HG02759 (cell line): ENCODE measurements at regions not wholly inside any gene's neighbourhood (a gene's known extent, or its start where the extent isn't known, plus 50 kb on each side); places are given as distances from the start of the nearest gene placed in this dataset.

ENCODE experiments used
- ATAC-seq: cut with Tn5 transposase; IDR thresholded peaks from one replicate; pipeline ENCODE4 v1.9.1; 2021; ENCODE audit warnings: mild to moderate bottlenecking, moderate library complexity; ENCODE audit not compliant: unreplicated experiment

DNA sequence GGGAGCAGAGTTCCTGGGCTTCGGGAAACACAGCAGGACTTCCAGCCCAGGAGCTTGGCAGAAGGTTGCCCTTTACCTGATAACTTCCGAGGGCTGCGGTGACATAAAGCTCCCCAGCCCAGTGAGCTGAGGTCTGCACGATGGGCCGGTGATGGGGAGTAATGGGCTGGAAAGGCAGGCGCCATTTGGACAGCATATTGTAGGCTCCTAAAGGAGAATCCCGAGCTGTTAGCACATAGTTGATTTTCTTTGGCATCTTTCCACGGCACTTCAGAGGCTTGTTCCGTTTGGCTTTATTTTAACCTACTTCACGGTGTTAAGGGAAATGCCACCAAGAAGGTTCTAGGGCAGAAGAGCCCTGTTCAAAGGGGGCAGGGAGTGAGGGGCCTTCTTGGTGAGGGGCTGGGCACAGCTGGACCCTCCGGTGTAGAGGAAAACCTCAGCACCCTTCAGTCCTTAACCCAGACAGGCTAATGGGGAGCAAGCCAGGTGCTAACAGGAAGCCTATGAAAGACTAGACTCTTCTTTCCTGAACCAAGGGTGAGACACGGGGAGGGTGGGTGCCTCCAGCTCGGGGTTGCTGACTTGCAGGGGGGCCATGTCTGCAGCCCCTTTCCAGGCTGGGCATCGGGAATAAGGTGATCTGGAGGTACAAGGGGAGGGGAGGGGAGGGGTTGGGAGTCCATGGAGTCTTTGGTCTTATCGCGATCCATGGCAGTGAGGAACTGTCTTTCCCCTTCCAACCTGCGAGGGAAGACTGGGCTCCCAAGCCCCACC, 347.7 kb downstream of the GLRX3 start:
- no peak for ATAC-seq

DNA sequence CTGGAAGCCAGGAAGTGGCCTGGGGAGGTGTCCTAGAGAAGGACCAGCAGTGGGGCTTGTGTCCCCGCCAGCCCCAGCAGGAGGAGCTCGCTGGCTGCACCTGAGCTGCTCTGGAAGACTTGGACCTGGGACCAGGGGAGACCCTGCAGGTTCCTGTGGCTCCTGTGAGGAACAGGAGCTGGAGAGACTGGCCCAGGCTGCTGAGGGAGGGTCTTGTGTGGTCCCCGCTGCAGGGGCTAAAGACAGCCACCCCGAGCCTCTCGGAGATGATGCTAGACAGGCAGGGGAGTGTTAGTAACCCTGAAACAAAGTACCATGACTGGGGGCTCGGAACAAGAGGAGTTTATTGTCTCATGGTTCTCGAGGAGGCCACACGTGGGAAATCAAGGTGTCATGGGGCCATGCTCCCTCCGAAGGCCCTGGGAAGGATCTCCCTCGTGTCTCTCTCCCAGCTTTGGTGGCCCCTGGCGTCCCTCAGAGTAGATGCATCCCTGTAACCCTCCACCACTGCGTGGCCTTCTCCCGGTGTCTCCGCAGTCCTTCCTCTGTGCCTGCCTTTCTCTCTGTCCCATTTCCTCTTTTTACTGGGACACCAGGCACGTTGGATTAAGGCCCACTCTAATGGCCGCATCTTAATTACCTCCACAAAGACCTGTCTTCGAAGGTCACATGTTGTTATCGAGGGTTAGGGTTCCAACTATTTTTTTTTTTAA, 348.4 kb downstream of the GLRX3 start:
- ATAC-seq, result no peak

DNA sequence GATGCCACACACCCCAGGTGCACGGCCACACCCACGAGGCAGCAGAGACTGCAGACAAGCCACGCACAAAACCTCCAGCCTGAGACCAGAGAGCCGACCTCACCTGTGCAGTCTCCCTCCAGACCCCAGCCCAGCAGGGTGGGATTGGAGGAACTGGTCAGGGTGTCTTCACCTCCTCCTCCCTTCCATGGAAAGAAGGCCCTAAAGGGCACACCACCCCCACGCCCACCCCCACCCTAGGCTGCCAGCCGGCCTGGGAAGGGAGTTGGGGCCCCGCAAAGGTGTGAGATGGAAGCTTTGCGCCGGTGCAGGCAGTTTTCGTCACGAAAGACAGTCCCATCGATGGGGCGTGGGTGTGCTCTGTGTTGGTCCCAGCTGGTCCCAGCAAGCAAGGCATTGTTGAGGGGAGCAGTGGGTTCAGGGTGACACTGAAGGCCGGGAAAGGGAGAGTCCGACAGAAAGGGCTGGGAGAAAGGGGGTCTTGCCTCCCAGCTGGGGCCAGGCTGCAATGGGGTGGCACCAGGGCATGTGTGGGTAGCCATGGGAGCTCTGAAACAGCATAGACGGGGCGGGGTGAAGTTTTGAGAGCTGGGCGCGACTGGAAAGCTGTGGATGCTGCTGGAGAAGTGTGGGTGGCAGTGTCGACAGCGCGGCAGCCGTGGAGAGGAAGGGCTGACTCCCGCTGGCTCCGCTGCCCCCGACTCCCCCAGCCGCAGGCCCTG, 349.2 kb downstream of the GLRX3 start:
- ATAC-seq, result no peak

DNA sequence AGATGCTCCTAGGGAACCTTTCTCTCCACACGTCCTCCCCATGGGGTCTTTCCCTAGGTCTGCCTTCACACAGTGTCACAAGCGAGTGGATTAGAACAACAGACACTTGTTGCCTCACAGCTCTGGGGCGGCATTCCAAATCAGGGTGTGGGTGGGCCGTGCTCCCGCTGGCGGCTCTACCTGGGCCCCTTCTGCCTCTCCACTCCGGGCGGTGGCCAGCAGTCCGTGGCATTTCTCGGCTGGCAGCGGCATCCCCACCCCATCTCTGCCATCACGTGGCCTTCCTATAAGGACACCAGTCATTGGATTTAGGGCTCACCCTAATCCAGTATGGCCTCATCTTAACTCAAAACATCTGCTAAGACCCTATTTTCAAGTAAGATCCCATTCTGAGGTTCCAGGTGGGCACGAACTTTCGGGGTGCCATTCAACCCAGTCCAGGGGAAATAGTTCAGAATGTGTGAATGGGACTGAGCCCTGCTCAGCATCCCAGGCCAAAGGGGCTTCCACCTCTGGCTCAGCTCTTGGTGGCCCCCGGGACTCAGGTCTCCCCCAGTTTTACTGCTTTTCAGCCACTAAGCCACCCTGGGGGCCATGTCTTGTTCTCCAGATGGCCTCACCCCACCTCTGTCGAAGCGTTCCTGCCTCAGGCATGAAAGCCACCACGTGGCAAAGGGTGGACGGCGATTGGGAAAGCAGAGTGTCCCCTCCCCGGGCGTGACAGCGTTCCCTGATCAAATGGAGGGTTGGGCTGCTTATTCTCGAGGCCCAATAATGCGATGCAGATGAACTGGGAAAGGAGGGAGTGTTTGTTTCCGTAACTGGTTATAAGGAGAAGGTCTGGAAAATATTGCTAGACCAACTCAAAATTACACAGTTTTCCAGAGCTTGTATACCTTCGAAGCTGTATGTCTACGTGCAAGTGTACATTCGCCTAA, 350.0 kb downstream of the GLRX3 start:
- ATAC-seq, result no peak

DNA sequence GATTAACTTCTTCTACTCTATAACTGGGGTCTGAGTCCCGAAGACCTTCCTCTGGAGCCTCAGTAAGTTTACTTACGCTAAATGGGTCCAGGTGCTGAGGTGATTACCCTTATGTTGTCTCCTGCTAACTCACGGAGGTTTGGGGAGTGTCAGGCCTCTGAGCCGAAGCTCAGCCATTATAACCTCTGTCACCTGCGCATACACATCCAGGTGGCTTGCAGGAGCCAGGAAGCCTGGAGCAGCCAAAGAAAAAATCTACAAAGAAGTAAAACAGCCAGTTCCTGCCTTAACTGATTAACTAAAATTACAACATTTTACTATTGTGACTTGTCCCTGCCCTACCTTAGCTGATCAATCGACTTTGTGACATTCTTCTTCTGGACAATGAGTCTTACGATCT, 350.7 kb downstream of the GLRX3 start:
- no peak for ATAC-seq

DNA sequence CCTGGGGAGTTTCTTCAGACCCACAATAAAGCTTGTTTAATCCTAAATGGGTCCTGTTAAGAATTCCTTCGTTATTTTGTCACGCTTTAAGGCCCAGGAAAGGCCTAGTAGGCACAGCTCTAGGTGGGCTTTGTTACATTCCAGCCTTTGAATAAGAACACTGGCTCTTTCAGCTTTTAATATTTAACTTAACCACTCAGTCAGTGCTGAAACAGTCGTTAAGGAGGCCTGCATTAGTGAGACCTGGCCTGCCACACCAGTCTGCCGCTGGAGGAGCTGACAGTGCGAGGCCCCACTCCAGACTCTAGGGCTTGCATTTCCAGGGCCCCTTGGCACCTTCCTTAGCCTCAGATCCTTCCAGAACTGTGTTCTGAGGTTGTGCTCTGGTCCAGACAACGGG, 351.4 kb downstream of the GLRX3 start:
- no peak for ATAC-seq

DNA sequence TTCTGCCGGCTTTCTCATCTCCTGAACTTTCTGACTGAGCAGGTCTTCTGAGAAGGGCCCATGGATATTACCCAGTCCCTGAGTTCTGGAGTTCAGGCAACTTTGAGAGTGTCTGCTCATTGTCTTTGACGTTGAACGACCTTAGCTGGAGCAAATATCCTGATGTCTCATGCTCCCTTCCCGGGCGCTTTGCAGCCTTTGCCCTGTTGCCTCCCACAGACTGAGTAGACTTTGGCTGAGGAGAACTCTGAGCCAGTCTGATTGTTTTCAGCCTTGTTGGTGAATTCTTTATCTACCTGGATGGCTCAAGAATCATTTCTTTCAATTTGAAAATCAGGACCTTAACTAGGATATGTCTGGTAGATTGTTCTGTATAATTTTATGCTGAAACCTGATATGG, 353.7 kb downstream of the GLRX3 start:
- no peak for ATAC-seq

DNA sequence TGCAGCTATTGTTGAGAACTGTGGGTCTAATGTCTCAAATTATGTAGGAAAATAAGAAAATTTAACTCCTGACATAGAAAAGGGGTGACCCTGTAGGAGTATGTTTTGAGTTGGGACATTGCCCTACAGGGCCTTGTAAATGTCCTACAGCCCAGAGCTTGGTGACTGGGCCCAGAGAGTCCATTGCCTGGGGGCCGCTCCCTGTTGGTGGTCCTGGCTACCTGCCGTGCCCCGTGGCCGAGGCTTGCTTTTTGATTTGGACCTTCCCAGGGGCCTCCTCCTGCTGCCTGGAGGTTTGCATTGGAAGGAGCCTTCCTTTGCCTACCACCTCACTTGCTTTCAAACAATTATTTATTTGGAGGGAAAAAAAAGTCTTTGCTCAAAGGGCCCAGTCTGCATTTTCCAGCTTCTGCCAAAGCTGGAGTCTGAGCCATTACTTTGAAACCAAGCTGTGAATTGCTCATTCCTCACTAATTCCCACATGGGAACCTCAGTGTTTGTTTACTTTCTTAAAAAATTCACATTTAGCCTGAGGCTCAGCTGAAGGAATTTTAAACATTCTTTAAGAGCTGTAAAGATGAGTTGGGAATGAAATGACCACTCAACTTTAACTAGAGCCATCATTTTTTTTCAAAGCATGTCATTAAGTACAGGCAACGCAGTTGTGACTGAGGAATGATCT, 355.0 kb downstream of the GLRX3 start:
- ATAC-seq, result no peak

DNA sequence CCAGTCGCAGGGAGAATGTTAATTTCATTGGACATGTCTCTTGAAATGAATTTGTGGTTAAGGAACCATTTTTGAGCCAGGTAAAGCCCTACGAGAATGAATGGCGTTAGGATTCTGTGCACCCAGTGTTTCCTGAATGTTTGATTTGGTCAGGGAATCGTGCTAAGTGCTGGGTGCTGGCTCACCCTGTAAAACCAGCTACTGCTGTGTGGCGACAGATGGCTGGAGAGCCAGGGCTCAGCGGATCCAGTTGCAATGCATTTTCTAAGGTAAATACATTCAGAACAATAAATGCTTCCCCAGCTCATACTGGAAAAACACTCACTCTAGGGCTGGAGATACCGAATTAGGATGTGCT, 355.5 kb downstream of the GLRX3 start:
- no peak for ATAC-seq

DNA sequence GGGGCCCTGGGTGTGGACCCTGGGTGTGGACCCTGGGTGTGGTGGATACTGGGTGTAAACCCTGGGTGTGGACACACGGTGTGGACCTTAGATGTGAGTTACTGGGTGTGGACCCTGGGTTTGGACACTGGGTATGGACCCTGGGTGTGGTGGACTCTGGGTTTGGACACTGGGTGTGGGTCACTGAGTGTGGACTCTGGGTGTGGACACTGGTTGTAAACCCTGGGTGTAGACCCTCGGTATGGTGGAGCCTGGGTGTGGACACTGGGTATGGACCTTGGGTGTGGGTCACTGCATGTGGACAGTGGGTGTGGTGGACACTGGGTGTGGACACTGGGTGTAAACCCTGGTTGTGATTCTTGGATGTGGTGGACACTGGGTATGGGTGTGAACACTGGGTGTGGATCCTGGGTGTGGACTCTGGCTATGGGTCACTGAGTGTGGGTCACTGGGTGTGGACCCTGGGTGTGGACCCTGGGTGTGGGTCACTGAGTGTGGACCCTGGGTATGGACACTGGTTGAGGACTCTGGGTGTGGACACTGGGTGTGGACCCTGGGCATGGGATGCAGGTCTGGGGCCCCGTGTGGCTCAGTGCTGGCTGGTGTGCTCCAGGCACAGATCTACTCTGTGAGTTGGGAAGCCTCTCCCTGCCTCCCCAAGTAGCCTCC, 356.2 kb downstream of the GLRX3 start:
- ATAC-seq, result no peak

DNA sequence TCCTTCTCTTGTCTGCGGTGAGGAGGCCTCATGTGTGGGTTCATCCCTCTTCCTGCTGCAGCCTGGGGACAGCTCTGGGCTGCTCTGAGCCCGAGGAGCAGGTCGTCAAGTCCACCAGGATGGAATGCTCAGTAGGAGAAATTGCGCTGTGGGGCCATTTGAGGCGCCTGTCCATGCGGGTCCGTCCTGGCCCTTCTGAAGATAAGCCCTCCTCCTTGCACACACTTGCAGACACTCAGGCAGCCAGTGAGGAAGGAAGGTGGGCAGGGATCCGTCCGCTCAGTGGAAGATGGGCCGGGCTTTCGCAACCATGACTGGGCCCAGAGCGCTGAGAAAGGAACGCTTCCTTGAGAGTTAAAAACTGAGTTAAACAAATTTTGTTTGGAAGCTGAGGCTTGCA, 356.8 kb downstream of the GLRX3 start:
- no peak for ATAC-seq

DNA sequence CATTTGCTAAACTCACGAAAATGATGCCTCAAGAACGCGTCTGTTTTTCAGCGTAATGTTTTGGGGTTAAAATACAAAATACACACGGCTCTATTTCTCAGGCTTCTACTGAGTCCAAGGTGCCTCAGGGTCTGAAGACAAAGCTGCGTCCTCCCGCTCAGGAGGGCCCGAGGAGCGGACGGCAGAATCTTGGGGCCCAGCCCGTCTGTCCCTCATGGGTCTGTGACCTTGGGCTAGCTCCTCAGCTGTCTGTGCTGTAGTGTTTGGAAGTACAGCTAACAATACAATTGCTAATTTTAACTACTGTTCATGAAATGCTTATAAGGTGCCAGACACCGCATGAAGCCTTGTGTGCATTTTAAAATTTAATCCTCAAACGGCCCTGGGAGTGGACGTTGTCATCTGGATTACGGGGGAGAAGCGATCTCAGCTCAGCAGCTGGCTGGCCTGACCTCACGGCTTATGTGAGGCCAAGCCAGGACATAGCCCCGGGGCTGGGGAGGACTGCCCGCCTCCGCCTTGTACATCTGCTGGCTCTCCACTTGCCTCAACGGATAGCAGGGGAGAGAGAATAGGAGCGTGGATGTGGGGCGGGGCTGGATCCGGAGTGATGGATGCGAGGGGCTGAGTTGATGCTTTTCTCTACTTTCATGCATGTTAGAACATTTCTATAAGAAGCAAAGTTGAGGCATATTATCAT, 357.4 kb downstream of the GLRX3 start:
- ATAC-seq, result no peak

DNA sequence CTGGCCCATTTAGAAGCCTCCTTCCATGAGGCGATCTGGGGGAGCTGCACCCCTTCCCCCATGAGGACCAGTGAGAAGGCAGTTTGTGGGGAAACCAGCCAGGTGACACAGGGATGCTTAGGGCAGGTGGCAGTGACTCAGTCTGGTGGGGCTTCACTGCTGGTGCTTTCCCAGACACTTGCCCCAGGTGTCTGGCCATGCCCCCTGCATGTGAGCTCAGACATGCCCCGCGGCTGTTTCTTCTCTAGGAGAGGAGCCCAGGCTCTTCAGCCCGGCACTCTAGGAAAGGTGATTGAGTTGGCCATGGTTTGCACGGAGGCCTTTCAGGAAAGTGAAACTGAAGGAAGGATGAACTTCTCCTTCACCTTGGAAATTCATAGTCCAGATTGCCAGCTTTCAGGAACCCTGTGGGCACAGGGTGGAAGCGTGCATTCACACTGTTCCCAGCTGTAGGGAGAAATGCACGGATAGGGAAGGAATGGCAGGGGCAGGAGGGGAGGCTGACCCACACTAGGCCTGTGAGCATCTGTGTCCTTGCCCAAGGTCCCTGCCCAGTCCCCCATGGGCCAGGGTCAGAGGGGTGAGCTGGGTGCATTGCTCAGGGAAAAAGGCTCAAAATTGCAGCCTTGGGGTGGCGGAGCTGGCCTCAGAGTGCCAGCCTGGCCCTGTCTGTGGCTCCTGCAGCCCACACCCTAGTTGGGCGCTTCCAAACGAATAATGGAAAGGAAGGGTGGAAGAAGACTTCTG, 359.1 kb downstream of the GLRX3 start:
- ATAC-seq, result no peak

DNA sequence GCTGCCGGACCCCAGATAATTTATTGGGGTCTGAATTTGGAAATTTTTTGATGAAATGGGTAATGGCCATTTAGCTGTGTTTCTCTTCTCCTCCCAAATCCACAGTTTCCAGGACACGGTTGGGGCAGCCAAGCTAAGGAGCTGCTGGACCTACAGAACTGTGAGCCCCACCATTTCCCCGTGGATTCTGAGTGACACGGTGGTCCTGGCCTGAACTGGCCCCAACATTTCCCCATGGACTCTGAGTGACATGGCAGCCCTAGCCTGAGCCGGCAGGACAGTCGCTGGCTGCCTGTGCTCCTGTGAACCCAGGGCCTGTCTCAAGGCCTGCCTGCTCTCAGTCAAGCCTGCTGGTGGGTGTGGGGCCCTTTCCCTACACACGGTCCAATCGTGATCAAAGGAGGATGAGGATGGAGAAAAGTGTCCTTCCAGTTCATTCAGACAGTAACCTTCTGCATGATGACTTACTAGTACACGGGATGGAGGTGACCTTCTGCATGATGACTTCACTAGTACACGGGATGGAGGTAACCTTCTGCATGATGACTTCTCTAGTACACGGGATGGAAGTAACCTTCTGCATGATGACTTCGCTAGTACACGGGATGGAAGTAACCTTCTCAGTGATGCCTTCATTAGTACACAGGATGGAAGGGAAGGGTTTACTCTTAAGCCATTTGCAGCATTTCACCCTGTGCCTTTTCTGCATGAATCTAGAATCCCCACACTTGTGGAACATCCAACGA, 359.9 kb downstream of the GLRX3 start:
- ATAC-seq, result no peak

DNA sequence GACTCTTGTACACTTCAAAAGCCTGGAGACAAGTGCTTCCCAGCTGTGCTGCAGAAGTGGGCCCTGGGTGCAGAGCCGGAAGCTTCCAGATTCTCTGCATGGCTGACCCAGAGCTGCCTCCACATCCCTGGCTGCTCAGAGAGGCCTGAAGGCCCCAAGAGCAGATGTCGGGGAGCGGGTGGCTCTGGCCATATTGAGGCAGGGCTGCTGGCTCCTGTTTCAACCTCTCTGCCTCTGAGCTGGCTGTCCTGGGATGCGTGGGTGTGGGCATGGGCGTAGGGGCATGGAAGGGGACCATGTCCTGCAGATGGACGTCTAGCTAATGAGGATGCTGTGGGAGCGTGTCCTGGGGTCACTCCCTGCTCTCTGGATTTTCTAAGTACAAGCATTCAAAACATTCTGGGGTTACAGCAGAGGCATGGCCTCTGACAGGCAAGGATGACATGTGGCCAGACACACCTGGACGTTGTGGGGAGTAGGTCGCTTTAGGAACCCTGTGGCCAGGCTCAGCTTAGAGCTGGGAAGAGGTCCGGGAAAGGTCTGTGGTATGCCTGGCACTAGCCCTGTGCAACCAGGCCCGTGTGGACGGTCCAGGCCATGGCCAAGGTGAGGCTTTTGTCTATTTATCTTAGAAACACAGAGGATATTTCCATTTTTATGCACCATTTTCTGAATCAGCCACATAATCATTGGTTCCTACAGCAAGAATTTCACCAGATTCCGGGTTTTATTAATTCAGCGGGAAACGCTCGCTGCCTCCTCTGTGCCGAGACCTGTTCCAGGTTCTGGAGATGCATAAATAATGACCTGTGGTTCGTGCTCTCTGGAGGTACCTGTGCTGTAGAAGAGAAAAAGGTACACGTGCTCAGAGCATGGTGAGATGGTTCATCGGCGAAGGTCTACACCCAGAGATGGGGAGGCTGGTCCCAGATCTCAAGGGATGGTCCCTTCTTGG, 361.1 kb downstream of the GLRX3 start:
- no peak for ATAC-seq

DNA sequence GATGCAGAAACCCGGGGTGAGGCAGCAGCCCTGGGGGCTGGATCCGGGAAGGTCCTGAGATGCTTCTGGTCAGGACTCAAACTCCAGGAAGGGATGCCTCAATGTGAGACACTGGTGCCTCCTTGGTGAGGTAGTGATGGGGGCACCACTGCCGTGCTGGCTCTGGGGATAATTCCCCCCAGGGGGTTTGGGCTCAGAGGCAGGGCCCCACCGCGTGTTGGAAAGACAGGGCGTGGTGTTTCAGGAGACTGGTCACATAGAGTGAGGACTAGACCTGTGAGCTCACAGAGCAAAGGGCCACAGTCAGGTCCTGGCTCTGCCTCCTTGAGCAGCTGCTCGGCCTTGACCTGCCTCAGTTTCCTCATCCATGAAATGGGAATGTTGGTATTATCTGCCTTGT, 361.9 kb downstream of the GLRX3 start:
- no peak for ATAC-seq

DNA sequence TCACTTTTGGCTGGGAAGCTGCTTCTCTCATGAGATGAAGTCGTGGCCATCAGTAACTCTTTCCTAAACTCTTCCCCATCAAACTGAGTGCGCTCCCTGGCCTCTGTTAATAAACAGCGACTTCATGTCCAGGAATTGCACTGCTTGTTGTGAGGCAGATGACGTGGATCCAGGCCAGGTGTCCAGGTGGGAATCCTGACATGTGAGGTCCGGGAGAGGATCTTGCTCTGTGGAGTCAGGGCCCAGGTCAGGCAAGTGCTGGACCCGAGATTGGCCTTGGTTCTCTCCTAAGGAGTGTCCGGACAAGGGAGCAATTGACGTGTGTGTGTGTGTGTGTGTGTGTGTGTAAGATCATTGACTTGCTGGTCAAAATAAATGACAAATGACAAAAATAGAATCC, 362.7 kb downstream of the GLRX3 start:
- ATAC-seq, result no peak
